Astrocyte of the cerebellum (primary cell): ENCODE measurements at regions not wholly inside any gene's neighbourhood (a gene's known extent, or its start where the extent isn't known, plus 50 kb on each side); places are given as distances from the start of the nearest gene placed in this dataset.
A peak's percentile ranks its signal among the peaks of the same experiment; 100 is the strongest.

Experiments used
- DNase-seq: peaks from one replicate; pipeline ENCODE4 v3.0.0-alpha.2; 2011; ENCODE audit warnings: low read depth
- H3K4me3 ChIP-seq: 2 replicates; pipeline ENCODE4 v1.5.1; 2011; ENCODE audit warnings: mild to moderate bottlenecking, low read depth, low read length, moderate library complexity
- CTCF ChIP-seq: IDR thresholded peaks from 2 replicates; pipeline ENCODE4 v1.5.1; 2012; ENCODE audit warnings: low read length, low read depth, moderate library complexity, mild to moderate bottlenecking; ENCODE audit errors: missing control alignments
- in situ Hi-C: cut with HindIII; loops from 2 replicates; pipeline ENCODE4 v1.10.0; 2017; ENCODE audit warnings: low sequenced_read_pairs

- TF ChIP-seq CTCF: no peak
- H3K4me3 ChIP-seq: no peak overlapping the region
- in situ Hi-C loops: no loop called here
- no peak for DNase-seq
Observed at GRCh38 chr2:151083856-151084795, 177.5 kb downstream of the RBM43 start.

- no peak for DNase-seq
- in situ Hi-C loops: no loop called here
- no peak for TF ChIP-seq CTCF
- H3K4me3 ChIP-seq: no peak overlapping the region
Observed at GRCh38 chr2:151078889-151079288, 182.8 kb downstream of the RBM43 start.

- no peak for TF ChIP-seq CTCF
- no peak for DNase-seq
- in situ Hi-C loops: no loop called here
- no peak overlapping the region for H3K4me3 ChIP-seq
Observed at GRCh38 chr2:151071906-151072305, 189.8 kb downstream of the RBM43 start.

GRCh38 chr2:151071382-151071781, 190.3 kb downstream of the RBM43 start:
- TF ChIP-seq CTCF: peak; percentile 58
- in situ Hi-C loops: no loop called here
- no peak overlapping the region for H3K4me3 ChIP-seq
- no peak for DNase-seq

- in situ Hi-C loops: no loop called here
- TF ChIP-seq CTCF: no peak
- no peak overlapping the region for H3K4me3 ChIP-seq
- DNase-seq: no peak
Observed at GRCh38 chr2:151070253-151070652, 191.4 kb downstream of the RBM43 start.

- in situ Hi-C loops: no loop called here
- TF ChIP-seq CTCF: no peak
Observed at GRCh38 chr2:151067658-151068369, 193.8 kb downstream of the RBM43 start.

More at GRCh38 chr2:151067658-151068369, 193.8 kb downstream of the RBM43 start:
- H3K4me3 ChIP-seq: no peak overlapping the region
- no peak for DNase-seq
